Skin epidermis (tissue), 12 donors: ENCODE measurements at regions not wholly inside any gene's neighbourhood (a gene's known extent, or its start where the extent isn't known, plus 50 kb on each side); places are given as distances from the start of the nearest gene placed in this dataset.

Experiments used
- H3K27ac ChIP-seq, 21 experiments: fragments of 200-600 bp; sonication (generic) in 11 of 21; one replicate each; pipeline ENCODE4 v1.5.0; 2020; ENCODE audit warnings: mild to moderate bottlenecking in 3 of 21, inconsistent platforms in 2 of 21, moderate library complexity in 2 of 21
- H3K4me3 ChIP-seq, 7 experiments: fragments of 200-600 bp; sonication (generic) in 2 of 7; one replicate each; pipeline ENCODE4 v1.5.0; 2020; ENCODE audit warnings: inconsistent platforms in 2 of 7, mild to moderate bottlenecking in 2 of 7, moderate library complexity in 1 of 7

DNA sequence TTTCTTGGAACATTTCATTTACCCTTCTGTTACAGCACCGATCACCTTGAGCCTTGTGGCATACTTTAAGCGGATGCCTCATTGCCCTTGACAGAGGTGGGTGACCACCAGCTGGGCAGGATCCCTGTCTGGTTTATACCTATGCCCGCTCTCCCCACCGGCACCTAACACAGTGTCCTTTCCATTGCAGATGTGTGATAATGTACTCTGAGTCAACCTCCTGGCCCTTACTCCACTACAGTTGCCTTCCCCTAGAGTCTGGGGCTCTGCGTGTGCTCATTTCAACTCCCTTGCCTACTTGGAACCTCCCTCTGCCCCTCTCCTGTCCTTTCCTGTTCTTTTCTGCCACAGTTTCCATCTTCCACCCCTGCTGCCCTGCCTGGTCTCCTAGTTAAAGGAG, 60.2 kb upstream of the MED13 start:
- Histone ChIP-seq H3K27ac (no peak overlapping the region), H3K4me3 (no peak overlapping the region)

DNA sequence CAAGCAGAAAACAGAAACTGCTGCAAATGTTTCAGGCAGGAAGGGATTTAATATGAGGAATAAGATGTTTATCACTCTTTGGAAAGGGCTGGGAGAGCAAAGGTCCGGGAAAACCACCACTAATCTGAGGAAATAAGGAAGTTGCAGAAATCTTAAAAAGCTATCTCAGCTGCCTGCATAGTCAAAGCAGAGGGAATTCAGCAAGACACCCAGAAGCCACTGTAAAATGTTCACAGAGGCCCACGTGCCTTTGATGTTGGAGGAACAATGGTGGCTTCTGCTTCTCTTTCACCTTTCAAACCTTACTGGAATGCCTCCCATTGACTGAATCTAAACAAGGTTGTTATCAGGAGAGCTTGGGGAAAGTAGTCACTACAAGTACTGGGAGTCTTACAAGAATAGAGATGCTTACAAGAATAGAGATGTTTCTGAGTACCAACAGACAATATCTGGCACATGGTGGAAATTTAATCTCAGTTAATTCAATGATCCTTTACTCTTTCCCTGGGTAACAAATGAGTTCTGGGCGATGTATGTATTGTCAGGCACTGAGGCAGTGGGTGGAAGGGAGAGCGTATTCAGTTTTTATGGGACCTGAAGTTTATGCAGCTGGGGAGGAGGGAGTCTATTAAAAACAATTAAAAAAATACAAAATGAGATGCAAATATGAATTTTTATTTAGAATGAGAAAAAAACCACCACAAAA, 56.1 kb upstream of the MED13 start:
- no peak overlapping the region for H3K4me3 ChIP-seq
- no peak overlapping the region for H3K27ac ChIP-seq

DNA sequence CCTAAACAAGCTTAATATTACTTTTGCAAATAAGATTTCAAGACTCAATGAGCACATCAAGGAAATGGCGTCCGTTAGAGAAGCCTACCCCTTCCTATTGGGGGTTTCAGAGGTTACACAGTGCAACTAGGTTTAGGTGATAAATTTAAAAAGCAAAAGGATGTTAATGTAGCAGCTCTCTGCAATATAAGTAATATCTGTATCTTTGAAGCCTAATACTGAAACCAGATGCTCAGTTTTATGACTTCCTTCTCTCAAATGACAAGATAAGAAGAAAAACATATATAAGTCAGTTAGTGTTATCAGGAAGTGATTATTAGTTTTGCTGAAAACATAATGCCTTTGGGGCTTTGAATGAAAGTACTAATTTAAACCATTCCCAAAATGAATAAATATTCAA, 54.3 kb upstream of the MED13 start:
- Histone ChIP-seq H3K27ac (no peak overlapping the region), H3K4me3 (no peak overlapping the region)
